GM21515 (cell line): ENCODE measurements at regions not wholly inside any gene's neighbourhood (a gene's known extent, or its start where the extent isn't known, plus 50 kb on each side); places are given as distances from the start of the nearest gene placed in this dataset.

ENCODE experiments used
- ATAC-seq: cut with Tn5 transposase; IDR thresholded peaks from one replicate; pipeline ENCODE4 v1.9.1; 2021; ENCODE audit not compliant: unreplicated experiment

DNA sequence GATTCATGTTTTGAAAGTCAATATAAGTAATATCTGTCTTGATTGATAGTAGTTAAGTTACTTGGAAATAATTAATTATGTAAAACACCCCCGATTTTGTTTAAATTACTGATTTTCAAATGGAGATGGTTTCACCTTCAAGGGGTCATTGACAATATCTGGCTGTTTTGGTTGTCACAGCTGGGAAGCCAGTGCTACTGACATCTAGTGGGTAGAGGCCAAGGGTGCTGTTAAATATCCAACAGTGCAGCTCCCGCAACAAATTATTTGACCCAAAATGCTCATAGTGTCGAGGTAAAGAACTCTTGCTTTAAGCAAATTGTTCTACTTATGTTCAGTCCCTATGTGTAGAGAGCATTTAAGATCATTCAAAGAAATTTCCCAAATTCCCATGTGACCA is 50.6 kb upstream of the PCDH20 start:
- ATAC-seq: no peak
